PC-3 (cell line): ENCODE measurements at regions not wholly inside any gene's neighbourhood (a gene's known extent, or its start where the extent isn't known, plus 50 kb on each side); places are given as distances from the start of the nearest gene placed in this dataset.

Experiments used
- ATAC-seq: fragments of 200-7000 bp; cut with Tn5 transposase; 2 replicates; pipeline ENCODE4 v1.9.1; 2020; ENCODE audit warnings: mild to moderate bottlenecking, moderate library complexity
- BruUV-seq: library from RNA; stranded (reverse); fragments of 400-500 nt; replicated peaks from 2 replicates; lab custom pipeline; 2021; lab: Mats Ljungman, UMichigan
- CTCF ChIA-PET: fragments of 300-600 bp; sonication (Branson Sonifier 250); formaldehyde crosslinking; loops from one replicate; lab custom pipeline; 2022; ENCODE audit warnings: antibody characterized with exemption; lab: Charles Lee
- POLR2A ChIA-PET: fragments of 300-600 bp; sonication (Branson Sonifier 250); formaldehyde crosslinking; loops from one replicate; lab custom pipeline; 2022; ENCODE audit warnings: antibody characterized with exemption; ENCODE audit not compliant: unreplicated experiment; lab: Charles Lee
- DNase-seq: peaks from one replicate; pipeline ENCODE4 v3.0.0-alpha.2; 2015
- H2AFZ ChIP-seq: fragments of 300-600 bp; sonication (generic); 2 replicates; pipeline ENCODE4 v1.6.0; 2016; ENCODE audit warnings: antibody characterized with exemption, low read length
- H3F3A ChIP-seq: fragments of 300-600 bp; sonication (generic); one replicate; pipeline ENCODE4 v1.6.0; 2017; ENCODE audit warnings: antibody characterized with exemption, low read length, control low read depth, mild to moderate bottlenecking; ENCODE audit not compliant: unreplicated experiment
- H3K27ac ChIP-seq: fragments of 300-600 bp; sonication (generic); 2 replicates; pipeline ENCODE4 v1.5.1; 2016; ENCODE audit warnings: mild to moderate bottlenecking, low read length
- H3K27me3 ChIP-seq: fragments of 300-600 bp; sonication (generic); 2 replicates; pipeline ENCODE4 v1.6.1; 2016; ENCODE audit warnings: low read length, mixed read lengths
- H3K36me3 ChIP-seq: fragments of 300-600 bp; sonication (generic); 2 replicates; pipeline ENCODE4 v1.6.1; 2016; ENCODE audit warnings: low read depth, mixed run types, low read length, mixed read lengths
- H3K4me1 ChIP-seq: fragments of 300-600 bp; sonication (generic); 2 replicates; pipeline ENCODE4 v1.5.1; 2016; ENCODE audit warnings: low read length; ENCODE audit not compliant: insufficient read depth
- H3K4me2 ChIP-seq: fragments of 300-600 bp; sonication (generic); 2 replicates; pipeline ENCODE4 v1.6.0; 2016; ENCODE audit warnings: low read length
- H3K4me3 ChIP-seq: fragments of 300-600 bp; sonication (generic); 2 replicates; pipeline ENCODE4 v1.5.1; 2016; ENCODE audit warnings: mild to moderate bottlenecking, low read length, mixed read lengths
- H3K79me2 ChIP-seq: fragments of 300-600 bp; sonication (generic); 2 replicates; pipeline ENCODE4 v1.6.1; 2017; ENCODE audit warnings: low read length, mixed read lengths
- H3K9ac ChIP-seq: fragments of 300-600 bp; sonication (generic); 2 replicates; pipeline ENCODE4 v1.6.0; 2016; ENCODE audit warnings: mild to moderate bottlenecking, low read length
- H3K9me2 ChIP-seq: fragments of 300-600 bp; sonication (generic); replicated peaks from 2 replicates; pipeline ENCODE4 v1.6.1; 2016; ENCODE audit warnings: mixed run types, low read length, mixed read lengths
- H3K9me3 ChIP-seq: fragments of 300-600 bp; sonication (generic); 2 replicates; pipeline ENCODE4 v1.6.1; 2016; ENCODE audit warnings: low read length, mixed read lengths
- H4K20me1 ChIP-seq: fragments of 300-600 bp; sonication (generic); 2 replicates; pipeline ENCODE4 v1.6.1; 2016; ENCODE audit warnings: low read length, mixed read lengths
- EZH2 ChIP-seq: fragments of 300-600 bp; sonication (generic); IDR thresholded peaks from one replicate; pipeline ENCODE4 v1.6.1; 2017; ENCODE audit warnings: antibody characterized with exemption, mild to moderate bottlenecking, low read length; ENCODE audit not compliant: unreplicated experiment
- EZH2phosphoT487 ChIP-seq: fragments of 300-600 bp; sonication (generic); IDR thresholded peaks from 2 replicates; pipeline ENCODE4 v1.6.1; 2018; ENCODE audit warnings: mild to moderate bottlenecking, antibody characterized with exemption, low read length, borderline replicate concordance
- intact Hi-C: fragments of 100-400 bp; cut with micrococcal nuclease; formaldehyde crosslinking; loops from 2 replicates; pipeline ENCODE4 v1.9.0; 2023
- TF ChIP-seq, protein P1 (sequence below): fragments of 300-600 bp; sonication (generic); conservative IDR thresholded peaks from 2 replicates; pipeline ENCODE4 v1.5.1; 2017; ENCODE audit warnings: antibody characterized with exemption, low read depth, mild to moderate bottlenecking, low read length

GRCh38 chr19:30144242-30144758, 202.3 kb downstream of the URI1 start:
- peaks cover 13% of the 10 kb centered on the region for H3K4me1 ChIP-seq
- ChIA-PET CTCF (no interaction called here), POLR2A (interaction anchor here (0.5 kb wide), 1 partner anchor 203 kb away, joined by 3 read pairs; no protein-coding TSS in a partner anchor)
- no peaks in the 10 kb centered on the region for H3F3A ChIP-seq
- no peaks in the 10 kb centered on the region for H3K9me2 ChIP-seq
- H3K4me3 ChIP-seq = no peak overlapping the region
- no peak overlapping the region for H3K4me2 ChIP-seq
- no peak overlapping the region for H2AFZ ChIP-seq
- H3K9ac ChIP-seq = no peak overlapping the region
- intact Hi-C loops = no loop called here
- DNase-seq = no peak
- H3K9me3 ChIP-seq = no peaks in the 10 kb centered on the region
- no peak overlapping the region for H3K27ac ChIP-seq
- no peaks in the 10 kb centered on the region for H3K36me3 ChIP-seq
- no peak for TF ChIP-seq EZH2phosphoT487
- no peak for TF ChIP-seq EZH2
- TF ChIP-seq, protein P1, sequence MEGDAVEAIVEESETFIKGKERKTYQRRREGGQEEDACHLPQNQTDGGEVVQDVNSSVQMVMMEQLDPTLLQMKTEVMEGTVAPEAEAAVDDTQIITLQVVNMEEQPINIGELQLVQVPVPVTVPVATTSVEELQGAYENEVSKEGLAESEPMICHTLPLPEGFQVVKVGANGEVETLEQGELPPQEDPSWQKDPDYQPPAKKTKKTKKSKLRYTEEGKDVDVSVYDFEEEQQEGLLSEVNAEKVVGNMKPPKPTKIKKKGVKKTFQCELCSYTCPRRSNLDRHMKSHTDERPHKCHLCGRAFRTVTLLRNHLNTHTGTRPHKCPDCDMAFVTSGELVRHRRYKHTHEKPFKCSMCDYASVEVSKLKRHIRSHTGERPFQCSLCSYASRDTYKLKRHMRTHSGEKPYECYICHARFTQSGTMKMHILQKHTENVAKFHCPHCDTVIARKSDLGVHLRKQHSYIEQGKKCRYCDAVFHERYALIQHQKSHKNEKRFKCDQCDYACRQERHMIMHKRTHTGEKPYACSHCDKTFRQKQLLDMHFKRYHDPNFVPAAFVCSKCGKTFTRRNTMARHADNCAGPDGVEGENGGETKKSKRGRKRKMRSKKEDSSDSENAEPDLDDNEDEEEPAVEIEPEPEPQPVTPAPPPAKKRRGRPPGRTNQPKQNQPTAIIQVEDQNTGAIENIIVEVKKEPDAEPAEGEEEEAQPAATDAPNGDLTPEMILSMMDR = no peak
- H4K20me1 ChIP-seq = no peaks in the 10 kb centered on the region
- no peaks in the 10 kb centered on the region for H3K79me2 ChIP-seq
- no TSS peak for BruUV-seq
- H3K27me3 ChIP-seq = peaks cover 2% of the 10 kb centered on the region; the same call in 1 of the 2 replicates
- no peak for ATAC-seq

GRCh38 chr19:30144802-30145201, 202.8 kb downstream of the URI1 start:
- intact Hi-C loops = no loop called here
- POLR2A ChIA-PET = no interaction called here
- Histone ChIP-seq H4K20me1 (no peaks in the 10 kb centered on the region), H3F3A (no peaks in the 10 kb centered on the region), H3K79me2 (no peaks in the 10 kb centered on the region), H3K4me2 (no peak overlapping the region), H3K27ac (no peak overlapping the region), H3K36me3 (no peaks in the 10 kb centered on the region), H3K9me2 (no peaks in the 10 kb centered on the region), H2AFZ (no peak overlapping the region), H3K4me1 (peaks cover 13% of the 10 kb centered on the region), H3K4me3 (no peak overlapping the region), H3K9ac (no peak overlapping the region), H3K9me3 (no peaks in the 10 kb centered on the region), H3K27me3 (no peaks in the 10 kb centered on the region)
- DNase-seq (no peak), ATAC-seq (no peak)
- no TSS peak for BruUV-seq
- CTCF ChIA-PET = no interaction called here
- TF ChIP-seq, protein P1 = no peak
- no peak for TF ChIP-seq EZH2
- TF ChIP-seq EZH2phosphoT487 = no peak

DNA sequence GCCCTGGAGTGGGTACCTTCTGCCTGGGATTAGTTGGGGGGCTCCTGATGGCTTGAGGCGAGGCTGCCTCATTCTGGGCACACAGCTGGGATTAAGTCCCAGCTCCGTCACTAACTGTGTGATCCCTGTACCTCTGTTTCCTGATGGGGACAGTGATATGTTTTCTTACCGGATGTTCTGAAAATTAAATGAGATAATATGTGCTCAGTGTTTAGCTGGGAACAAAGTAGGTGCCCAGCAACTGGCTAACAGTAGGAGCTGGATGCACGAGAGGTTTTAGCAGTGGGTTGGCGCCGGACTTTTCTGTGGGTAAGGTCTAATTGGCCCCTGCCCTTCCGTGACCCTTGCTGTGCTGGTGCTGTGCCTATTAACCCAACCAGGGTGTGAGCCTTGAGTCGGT, 203.4 kb downstream of the URI1 start:
- Histone ChIP-seq H3K27me3 (no peaks in the 10 kb centered on the region), H3K9me2 (no peaks in the 10 kb centered on the region)
- intact Hi-C loops = no loop called here

More for the DNA sequence above, 203.4 kb downstream of the URI1 start:
- TF ChIP-seq EZH2phosphoT487 (no peak), EZH2 (no peak)
- TF ChIP-seq, protein P1 = no peak
- ATAC-seq = no peak
- H3F3A ChIP-seq = no peaks in the 10 kb centered on the region
- H3K4me3 ChIP-seq = no peak overlapping the region
- DNase-seq = no peak
- no peak overlapping the region for H3K4me2 ChIP-seq
- no peaks in the 10 kb centered on the region for H3K36me3 ChIP-seq
- no peaks in the 10 kb centered on the region for H3K79me2 ChIP-seq
- no peaks in the 10 kb centered on the region for H4K20me1 ChIP-seq
- H3K9ac ChIP-seq = no peak overlapping the region
- ChIA-PET POLR2A (no interaction called here), CTCF (no interaction called here)
- H3K27ac ChIP-seq = no peak overlapping the region
- no peak overlapping the region for H2AFZ ChIP-seq
- no TSS peak for BruUV-seq
- peaks cover 13% of the 10 kb centered on the region for H3K4me1 ChIP-seq
- H3K9me3 ChIP-seq = no peaks in the 10 kb centered on the region
